NCI-H146 (cell line): ENCODE measurements at regions not wholly inside any gene's neighbourhood (a gene's known extent, or its start where the extent isn't known, plus 50 kb on each side); places are given as distances from the start of the nearest gene placed in this dataset.
"Not testable (repeated sequence)": the region's sequence is repeated elsewhere in the genome, so short reads cannot be mapped to it uniquely, and the experiment has no call there.

Source experiments
- DNase-seq: peaks from one replicate; lab custom pipeline; 2025; lab: John Stamatoyannopoulos, UW

DNA sequence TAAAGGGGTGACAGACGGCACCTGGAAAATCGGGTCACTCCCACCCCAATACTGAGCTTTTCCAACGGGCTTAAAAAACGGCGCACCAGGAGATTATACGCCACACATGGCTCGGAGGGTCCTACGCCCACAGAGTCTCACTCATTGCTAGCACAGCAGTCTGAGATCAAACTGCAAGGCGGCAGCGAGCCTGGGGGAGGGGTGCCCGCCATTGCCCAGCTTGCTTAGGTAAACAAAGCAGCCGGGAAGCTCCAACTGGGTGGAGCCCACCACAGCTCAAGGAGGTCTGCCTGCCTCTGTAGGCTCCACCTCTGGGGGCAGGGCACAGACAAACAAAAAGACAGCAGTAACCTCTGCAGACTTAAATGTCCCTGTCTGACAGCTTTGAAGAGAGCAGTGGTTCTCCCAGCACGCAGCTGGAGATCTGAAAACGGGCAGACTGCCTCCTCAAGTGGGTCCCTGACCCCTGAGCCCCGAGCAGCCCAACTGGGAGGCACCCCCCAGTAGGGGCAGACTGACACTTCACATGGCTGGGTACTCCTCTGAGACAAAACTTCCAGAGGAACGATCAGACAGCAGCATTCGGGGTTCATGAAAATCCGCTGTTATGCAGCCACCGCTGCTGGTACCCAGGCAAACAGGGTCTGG is 162.8 kb upstream of the GJE1 start:
- peak; percentile 56 for DNase-seq

DNA sequence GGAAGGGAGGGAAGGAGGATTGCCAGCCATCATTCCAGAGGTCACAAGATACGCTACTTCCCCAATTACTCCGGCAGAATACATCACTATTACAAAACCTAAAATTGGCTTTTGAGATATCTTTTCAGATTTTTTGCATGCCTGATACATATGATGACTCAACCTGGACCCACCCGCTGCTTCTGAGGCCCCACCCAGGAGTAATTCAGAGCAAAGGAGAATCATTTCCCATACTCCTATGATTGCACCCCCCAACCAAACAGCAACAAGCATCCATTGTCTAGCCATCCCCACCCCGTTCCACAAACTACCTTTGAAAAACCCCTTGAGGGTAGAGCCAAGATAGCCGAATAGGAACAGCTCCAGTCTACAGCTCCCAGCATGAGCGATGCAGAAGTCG is 163.5 kb upstream of the GJE1 start:
- peak; percentile 10 for DNase-seq

GRCh38 chr6:141968632-141969031 is 164.1 kb upstream of the GJE1 start:
- no peak for DNase-seq

- no peak for DNase-seq
These were observed 167.6 kb upstream of the GJE1 start for GRCh38 chr6:141965016-141965545.

DNA sequence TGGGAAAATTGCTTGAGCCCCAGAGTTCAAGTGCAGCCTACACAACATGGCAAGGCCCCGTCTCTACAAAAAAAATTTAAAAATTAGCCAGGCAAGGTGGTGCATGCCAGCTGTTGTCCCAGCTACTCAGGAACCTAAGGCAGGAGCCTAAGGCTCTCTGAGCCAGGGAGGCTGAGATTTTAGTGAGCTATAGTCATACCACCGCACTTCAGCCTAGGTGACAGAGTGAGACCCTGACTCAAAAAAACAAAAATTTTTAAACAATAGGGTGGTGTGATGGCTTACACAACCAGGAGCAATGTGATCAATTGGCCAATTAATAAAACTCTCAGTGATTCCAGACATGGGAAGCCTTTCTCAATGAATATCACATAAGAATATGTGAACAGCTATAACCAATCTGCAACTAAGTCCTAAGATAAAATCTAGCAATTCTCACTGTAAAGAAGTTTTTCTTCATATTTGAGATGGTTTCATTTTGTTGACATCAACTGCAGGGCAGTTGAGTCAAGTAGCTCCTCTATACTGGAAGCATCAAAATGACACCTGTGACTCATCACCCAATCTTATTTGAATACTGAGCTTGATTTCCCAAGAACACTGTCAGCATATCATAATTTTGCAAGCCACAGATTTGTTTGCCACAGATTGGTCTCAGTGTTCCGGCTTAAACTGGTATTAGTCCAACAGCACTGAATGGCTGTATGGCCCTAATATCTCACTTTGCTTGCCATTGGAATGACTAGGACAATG is 169.0 kb upstream of the GJE1 start:
- no peak for DNase-seq

DNA sequence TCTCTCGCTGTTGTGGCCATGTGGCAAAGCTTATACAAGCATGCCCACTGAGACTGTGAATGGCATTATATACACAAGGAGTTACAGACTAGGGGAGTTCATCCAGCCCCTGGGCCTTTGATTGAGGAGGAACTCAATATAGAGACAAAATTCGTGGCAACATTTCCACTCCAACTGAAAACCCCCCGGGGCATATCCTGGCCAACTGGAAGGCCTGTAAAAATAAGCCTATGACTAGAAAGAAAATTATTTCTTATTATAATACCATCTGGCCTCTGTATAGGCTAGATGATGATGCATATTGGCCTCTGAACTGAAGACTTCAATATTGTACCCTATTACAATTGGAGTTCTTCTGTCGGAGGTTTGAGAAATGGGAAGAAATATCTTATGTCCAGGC is 175.5 kb upstream of the GJE1 start:
- DNase-seq: no peak

DNA sequence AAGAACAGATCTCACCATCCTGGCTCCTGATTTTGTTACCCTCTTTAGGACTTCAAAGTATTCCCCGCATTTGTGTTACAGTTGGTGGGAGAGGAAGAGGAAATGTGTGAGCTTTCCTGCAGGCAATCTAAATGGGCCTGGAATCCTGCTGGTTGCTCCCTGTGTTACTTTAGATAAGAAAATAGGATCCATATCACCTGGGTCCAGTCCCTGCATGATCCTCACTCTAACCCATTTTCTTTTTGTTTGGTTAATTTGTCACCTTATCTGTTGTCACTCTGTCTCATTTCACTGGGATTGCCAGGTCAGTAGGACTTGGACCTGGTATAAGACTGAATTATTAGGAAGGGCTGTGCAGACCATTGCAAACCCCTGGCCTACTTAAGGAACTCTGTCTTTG is 175.9 kb upstream of the GJE1 start:
- no peak for DNase-seq

GRCh38 chr6:141956046-141956761 is 176.5 kb upstream of the GJE1 start:
- DNase-seq: no peak

- no peak for DNase-seq
These were observed 179.7 kb upstream of the GJE1 start for GRCh38 chr6:141953072-141953471.

DNA sequence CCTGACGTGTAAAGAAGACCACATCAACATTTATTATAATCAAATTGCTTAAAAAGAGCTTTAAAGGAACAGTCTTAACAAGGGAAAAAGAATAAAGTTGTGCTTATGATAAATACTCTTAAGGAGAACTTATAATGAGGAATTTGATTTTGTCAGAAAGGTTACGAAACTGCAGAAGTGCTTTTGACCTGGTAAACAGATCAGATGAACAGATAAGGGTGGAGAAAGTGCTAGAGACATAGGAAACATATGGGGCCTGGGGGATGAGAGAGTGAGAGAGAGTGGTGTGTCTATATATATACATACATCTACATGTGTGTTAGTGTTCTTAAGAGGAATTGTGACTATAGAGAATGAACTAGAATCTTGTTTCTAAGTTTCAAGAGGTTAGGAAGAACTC is 186.2 kb upstream of the GJE1 start:
- DNase-seq: no peak

DNA sequence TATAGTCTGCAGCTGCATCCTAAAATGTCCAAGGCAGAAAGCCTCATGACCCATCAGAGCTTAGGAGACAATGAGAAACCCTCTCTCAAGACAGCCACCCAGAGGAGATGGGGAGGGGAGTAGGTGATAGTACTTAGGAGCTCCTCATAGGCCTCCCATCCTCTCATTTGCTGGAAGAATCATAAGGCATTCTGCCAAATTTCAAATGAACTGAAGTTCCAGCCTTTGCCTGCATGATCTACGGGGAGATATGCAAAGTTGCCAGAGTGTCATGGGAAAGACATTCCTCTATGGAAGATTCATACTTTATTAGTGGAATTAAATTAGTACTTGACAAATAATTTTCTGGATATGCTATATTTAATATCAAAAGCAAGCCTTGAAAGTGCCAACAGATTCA is 194.1 kb upstream of the GJE1 start:
- no peak for DNase-seq

DNA sequence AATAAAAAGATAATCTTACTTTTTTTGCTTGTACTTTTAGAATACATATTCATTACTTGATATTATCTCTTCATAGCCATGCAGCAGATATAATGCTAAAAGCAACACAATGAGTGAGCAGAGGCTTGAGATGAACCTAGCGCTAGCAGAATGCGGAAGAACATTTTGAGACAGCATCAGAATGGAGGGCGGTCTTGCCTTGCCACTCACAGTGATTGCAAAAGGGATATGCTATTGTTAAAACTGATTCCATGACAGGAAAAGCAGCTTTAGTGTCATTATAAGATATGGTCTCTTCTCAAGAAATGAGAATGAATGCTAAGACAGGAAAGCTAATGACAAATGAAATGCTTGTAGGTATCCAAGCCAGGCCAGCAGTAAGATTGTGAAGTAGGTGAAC is 200.0 kb upstream of the GJE1 start:
- DNase-seq: no peak

GRCh38 chr6:141926200-141926900 is 206.4 kb upstream of the GJE1 start:
- DNase-seq: not testable (repeated sequence)

DNA sequence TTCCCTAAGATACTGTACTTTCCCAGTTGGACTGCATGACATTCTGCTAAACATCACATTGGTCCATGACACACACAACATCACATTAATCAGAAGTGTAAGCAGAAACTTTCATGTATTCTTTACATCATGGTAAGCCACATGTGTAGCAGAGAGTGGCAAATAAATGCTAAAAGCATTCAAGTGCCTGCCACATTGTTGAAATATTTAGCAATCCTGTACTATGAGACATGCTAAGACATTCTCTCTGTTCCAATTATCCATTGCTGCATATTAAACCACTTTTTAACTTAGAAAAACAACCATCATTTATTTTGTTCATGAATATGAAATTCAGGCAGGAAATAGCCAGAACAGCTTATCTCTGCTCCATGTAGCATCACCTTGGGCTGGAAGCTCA is 207.7 kb upstream of the GJE1 start:
- no peak for DNase-seq

GRCh38 chr6:141922898-141923297 is 209.8 kb upstream of the GJE1 start:
- no peak for DNase-seq

DNA sequence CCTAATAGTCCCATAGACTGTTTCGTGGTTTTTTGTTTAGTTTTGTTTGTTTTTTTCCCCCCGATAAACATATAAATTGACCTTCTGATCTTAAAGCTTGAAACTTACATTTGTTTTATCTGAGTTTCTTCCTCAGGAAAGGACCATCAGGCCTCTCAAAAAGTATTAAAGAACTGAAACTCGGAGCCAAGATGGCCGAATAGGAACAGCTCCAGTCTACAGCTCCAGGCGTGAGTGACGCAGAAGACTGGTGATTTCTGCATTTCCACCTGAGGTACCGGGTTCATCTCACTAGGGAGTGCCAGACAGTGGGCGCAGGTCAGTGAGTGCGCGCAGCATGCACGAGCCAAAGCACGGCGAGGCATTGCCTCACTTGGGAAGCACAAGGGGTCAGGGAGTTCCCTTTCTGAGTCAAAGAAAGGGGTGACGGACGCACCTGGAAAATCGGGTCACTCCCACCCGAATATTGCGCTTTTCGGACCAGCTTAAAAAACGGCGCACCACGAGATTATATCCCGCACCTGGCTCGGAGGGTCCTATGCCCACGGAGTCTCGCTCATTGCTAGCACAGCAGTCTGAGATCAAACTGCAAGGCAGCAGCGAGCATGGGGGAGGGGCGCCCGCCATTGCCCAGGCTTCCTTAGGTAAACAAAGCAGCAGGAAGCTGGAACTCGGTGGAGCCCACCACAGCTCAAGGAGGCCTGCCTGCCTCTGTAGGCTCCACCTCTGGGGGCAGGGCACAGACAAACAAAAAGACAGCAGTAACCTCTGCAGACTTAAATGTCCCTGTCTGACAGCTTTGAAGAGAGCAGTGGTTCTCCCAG is 215.8 kb upstream of the GJE1 start:
- DNase-seq: peak; percentile 40

GRCh38 chr6:141914646-141915045 is 218.1 kb upstream of the GJE1 start:
- DNase-seq: no peak

DNA sequence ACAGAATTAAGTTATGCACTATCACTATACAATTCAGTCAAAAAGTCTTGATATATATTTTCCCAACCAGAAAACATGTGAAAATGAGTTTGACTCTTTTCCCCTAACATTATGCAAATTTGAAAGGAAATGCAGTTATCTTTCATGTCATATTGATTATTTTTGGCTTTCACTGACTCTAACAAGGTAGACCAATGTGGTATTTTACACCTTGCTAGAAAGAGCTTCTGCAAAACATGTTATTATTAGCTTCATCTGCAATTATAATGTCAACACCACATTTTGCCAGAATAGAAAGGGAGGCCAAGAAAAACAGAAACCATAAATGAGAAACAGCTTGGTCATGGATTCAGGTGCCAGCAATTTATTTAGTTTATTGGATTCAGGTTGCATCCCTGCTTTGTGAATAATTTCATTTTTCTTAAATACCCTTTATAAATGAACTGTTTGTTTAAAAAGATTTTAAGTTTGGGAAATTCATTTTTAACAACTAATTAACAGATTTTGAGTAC is 226.1 kb upstream of the GJE1 start:
- no peak for DNase-seq

DNA sequence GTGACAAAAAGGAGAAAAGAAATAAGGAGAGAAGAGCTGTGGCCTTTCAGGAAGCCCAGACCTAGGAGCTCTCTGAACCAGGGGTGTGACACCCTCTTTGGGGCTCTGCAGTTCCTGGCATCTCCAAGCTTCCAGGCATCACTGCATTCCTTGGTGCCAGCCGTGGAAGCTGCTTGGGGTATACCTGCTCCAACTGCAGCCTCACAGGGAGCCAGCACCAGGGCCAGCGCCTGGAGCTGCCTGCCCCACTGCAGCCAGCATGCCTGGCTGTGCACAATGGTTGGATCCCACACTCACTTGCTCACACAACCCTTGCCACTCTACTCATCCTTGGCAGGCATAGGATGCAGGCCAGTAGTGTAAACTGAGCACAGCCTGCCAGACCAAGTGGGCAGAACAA is 242.1 kb upstream of the GJE1 start:
- no peak for DNase-seq

DNA sequence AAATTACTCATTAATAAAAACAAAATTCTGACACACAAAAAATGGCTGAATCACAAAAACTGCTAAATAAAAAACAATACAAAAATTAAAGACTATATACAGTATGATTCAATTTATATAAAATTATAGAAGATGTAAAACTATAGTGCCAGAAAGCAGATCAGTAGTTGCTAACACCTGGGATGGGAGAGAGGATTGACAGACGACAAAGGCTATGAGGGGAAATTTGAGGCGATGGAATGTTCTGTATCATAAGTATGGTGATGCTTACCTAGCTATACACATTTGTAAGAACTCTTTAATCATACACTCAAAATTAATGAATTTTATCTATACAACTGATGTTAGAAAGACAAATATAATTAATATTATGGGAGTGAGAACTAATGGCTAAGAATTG is 247.9 kb upstream of the GJE1 start:
- no peak for DNase-seq

DNA sequence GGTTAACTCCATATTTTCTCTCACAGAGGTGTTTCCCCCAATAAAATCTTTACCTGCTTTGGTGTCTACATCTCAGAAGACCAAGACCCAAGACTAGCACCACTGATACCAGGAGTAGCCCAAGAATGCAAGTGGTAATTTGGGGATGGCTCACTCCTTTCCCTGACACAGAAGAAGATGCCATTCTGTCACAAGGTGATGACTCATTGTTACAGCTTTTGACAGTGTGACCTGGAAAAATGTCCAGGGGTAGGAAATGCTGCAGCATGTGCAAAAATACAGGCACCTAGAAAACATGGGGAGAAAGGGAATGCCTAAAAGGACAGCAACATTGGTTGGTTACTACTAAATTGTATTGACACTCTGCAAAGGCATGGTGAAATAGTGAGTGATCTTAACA is 254.0 kb upstream of the GJE1 start:
- no peak for DNase-seq
